ENCODE measurements at regions not wholly inside any gene's neighbourhood (a gene's known extent, or its start where the extent isn't known, plus 50 kb on each side); places are given as distances from the start of the nearest gene placed in this dataset.

- TF ChIP-seq POLR2A (IDR thresholded peaks at IDR 0.05) (no peak), CTCF (IDR thresholded peaks at IDR 0.05) (no peak)
These were observed 360.1 kb upstream of the C9orf72 start for GRCh38 chr9:27933210-27934025.

Data from testis (tissue), 2 donors.